Germinal center (tissue), 1 donor: ENCODE measurements at regions not wholly inside any gene's neighbourhood (a gene's known extent, or its start where the extent isn't known, plus 50 kb on each side); places are given as distances from the start of the nearest gene placed in this dataset.

Experiments
- DNase-seq: peaks from one replicate; pipeline ENCODE4 v3.0.0; 2012; ENCODE audit warnings: mixed read lengths, low spot score

GRCh38 chr4:115334736-115335411, 221.5 kb upstream of the NDST4 start:
- DNase-seq = no peak

GRCh38 chr4:115332078-115332477, 218.7 kb upstream of the NDST4 start:
- DNase-seq = no peak

- no peak for DNase-seq
These were observed 217.8 kb upstream of the NDST4 start for GRCh38 chr4:115331241-115331640.

GRCh38 chr4:115325836-115326235, 212.4 kb upstream of the NDST4 start:
- no peak for DNase-seq

- DNase-seq = no peak
These were observed 209.8 kb upstream of the NDST4 start for GRCh38 chr4:115323106-115323707.

- no peak for DNase-seq
These were observed 201.8 kb upstream of the NDST4 start for GRCh38 chr4:115315182-115315581.

GRCh38 chr4:115310641-115311040, 197.2 kb upstream of the NDST4 start:
- no peak for DNase-seq

- no peak for DNase-seq
These were observed 181.3 kb upstream of the NDST4 start for GRCh38 chr4:115294717-115295116.

GRCh38 chr4:115293093-115293462, 179.7 kb upstream of the NDST4 start:
- no peak for DNase-seq

GRCh38 chr4:115292320-115293092, 179.1 kb upstream of the NDST4 start:
- no peak for DNase-seq

GRCh38 chr4:115287426-115287825, 174.0 kb upstream of the NDST4 start:
- no peak for DNase-seq

GRCh38 chr4:115279330-115279729, 165.9 kb upstream of the NDST4 start:
- DNase-seq = no peak

- DNase-seq = no peak
These were observed 165.4 kb upstream of the NDST4 start for GRCh38 chr4:115278830-115279229.

GRCh38 chr4:115275615-115276014, 162.2 kb upstream of the NDST4 start:
- no peak for DNase-seq

GRCh38 chr4:115274545-115274944, 161.1 kb upstream of the NDST4 start:
- no peak for DNase-seq

- no peak for DNase-seq
These were observed 159.2 kb upstream of the NDST4 start for GRCh38 chr4:115272594-115272993.

- no peak for DNase-seq
These were observed 158.8 kb upstream of the NDST4 start for GRCh38 chr4:115272185-115272584.

- DNase-seq = no peak
These were observed 146.8 kb upstream of the NDST4 start for GRCh38 chr4:115260195-115260594.

GRCh38 chr4:115259642-115260041, 146.2 kb upstream of the NDST4 start:
- no peak for DNase-seq

GRCh38 chr4:115249808-115250207, 136.4 kb upstream of the NDST4 start:
- no peak for DNase-seq

- no peak for DNase-seq
These were observed 121.1 kb upstream of the NDST4 start for GRCh38 chr4:115234405-115235093.

GRCh38 chr4:115233600-115233999, 120.2 kb upstream of the NDST4 start:
- no peak for DNase-seq

GRCh38 chr4:115229873-115230272, 116.5 kb upstream of the NDST4 start:
- DNase-seq = no peak
